LNCAP (cell line): ENCODE measurements at regions not wholly inside any gene's neighbourhood (a gene's known extent, or its start where the extent isn't known, plus 50 kb on each side); places are given as distances from the start of the nearest gene placed in this dataset.

Experiments
- CTCF ChIP-seq: fragments of 450-650 bp; IDR thresholded peaks from 2 replicates; pipeline ENCODE4 v1.5.1; 2017; ENCODE audit warnings: mild to moderate bottlenecking

DNA sequence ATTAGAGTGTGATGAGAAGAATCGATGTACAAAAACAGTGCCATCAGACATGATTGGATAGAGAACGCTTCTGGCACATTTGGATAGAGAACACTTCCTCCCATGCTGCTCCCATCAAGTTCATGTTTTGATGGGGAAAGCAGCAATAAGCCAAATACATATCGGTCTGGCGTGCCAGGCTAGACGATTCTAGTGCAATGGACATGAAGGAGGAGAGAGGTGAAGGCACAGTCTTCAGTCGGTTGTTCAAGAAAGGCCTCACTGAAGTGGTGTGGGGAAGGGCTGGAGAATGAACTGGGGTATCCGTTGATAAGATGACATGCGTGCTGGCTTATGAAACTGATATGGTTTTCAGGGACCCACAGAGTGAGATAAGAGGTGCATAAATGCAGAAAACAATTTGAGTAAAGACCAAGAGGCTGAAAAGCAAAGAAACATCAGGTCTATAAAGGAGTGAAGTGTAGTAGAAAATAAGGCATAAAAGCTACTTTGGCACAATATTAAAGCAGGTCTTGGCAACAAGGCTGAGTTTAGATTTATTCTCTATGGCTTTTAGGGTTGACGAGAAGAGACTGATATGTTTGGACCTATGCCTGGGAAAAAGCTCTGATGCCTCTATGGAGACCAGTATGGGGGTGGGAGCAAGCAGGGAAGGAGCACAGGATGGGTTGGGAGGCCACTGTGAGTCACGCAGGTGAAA, 117.6 kb upstream of the PIEZO2 start:
- no peak for TF ChIP-seq CTCF

GRCh38 chr18:11261486-11261885, 112.1 kb upstream of the PIEZO2 start:
- TF ChIP-seq CTCF = no peak

DNA sequence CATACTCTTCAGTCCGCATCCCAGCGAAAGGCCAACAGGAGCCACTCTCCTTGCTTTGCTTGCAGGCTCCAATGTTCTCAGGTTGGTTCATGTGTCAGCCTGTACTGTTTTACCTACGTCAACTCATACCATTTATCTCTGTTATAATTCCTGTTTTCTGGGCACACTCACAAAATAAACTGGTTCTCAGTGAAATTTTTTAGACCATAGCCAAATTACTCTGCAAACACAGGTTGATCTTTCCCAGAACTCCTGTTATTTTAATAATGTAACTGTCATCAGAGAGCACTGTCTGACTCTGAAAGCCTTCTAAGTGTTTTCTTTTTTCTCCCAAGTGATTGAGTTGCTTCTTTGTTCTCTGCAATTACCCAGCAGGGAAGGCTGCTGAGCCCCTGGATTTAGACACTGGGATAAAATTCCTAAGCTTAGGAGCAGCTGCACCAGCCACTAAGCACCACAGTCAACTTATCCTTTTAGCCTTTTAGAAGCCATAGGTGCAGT, 111.6 kb upstream of the PIEZO2 start:
- TF ChIP-seq CTCF = no peak

DNA sequence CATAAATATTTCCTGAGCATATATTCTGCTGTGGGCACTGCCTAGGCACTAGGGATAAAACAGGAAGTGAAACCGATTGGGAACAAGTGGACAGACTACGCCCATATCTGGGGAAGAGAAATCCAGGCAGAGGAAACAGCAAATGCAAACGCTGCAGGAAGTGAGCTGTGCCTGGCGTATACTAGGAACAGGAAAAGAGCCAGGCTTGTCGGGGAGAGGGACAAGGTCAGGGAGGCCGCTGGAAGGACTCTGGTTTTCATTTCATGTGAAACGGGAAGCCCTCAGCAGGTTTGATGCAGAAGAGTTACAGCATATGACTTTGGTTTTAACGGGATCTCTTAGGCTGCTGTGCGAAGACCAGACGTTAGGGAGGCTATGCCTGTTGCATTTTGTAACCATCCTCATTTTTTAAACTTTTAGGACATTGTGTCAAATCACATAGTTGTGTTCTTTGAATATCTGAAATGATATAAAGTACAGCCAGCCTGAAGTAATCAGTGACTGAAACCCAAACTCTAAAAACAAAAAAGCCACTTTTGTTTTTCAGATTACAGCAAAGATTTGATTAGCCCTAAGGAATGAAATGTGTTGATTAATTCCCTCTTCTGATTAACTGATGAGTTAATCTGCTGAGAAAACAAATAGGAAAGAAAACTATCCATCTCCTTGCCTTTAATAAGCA, 110.2 kb upstream of the PIEZO2 start:
- TF ChIP-seq CTCF = no peak

DNA sequence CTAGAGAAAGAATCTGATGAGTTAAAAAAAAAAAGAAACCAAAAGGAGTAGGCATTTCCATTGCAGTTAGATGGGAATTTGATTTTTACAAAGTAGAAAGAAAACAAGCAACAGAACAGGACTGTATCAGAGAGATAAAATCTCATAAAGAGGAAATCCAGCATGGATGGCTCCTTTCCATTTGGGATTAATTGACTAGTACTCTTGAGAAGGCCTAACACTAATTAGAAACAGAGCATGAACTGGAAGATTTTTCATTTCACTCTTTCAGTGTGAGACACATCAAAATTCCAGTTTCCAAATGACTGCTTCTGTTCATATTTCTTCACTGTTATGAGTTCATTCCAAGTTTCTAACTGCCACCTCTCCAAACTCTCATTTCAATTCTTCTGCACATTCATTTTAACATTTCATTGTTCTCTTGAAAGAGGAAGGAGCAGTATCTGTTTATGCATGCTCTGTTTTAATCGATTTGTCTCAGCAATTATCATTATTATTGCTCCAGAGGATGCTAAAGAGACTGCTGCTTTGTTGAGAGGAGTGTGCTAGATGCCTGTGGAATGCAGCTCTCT, 108.8 kb upstream of the PIEZO2 start:
- TF ChIP-seq CTCF = no peak

GRCh38 chr18:11256251-11256650, 106.9 kb upstream of the PIEZO2 start:
- TF ChIP-seq CTCF = no peak

- no peak for TF ChIP-seq CTCF
Observed at GRCh38 chr18:11251891-11252270, 102.5 kb upstream of the PIEZO2 start.
